ENCODE measurements at regions not wholly inside any gene's neighbourhood (a gene's known extent, or its start where the extent isn't known, plus 50 kb on each side); places are given as distances from the start of the nearest gene placed in this dataset.
"Not testable (repeated sequence)": the region's sequence is repeated elsewhere in the genome, so short reads cannot be mapped to it uniquely, and the experiment has no call there.

- DNase-seq: not testable (repeated sequence)
These were observed 144.2 kb upstream of the PLGLB2 start for GRCh38 chr2:87603418-87604278.

DNA sequence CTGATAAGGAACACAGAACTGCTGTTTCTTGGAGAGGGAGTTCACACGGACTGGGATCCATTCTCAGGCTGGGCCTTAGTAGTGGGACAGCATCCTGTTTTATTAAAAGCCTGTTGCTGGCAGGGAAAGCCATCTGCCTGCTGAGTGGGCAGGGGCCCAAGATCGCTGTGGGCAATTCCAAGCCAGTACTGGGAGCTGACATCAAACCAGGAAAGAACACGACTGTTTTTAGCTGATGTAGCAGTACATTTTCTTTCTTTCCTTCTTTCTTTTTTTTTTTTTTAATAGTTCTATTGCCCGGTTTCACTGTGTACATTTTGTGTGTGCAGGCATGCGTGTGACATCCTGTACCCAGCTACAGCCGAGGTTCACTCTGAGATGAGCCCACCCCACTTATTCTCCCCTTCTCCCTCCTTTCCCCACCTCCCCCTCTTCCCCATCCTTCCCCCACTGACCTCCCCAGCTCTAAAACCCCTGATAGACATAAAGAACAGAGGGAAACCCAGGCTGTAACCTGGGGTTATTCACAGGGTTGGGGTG, 143.5 kb upstream of the PLGLB2 start:
- DNase-seq: not testable (repeated sequence)

- DNase-seq: not testable (repeated sequence)
These were observed 142.9 kb upstream of the PLGLB2 start for GRCh38 chr2:87604980-87605379.

GRCh38 chr2:87608377-87609166, 139.3 kb upstream of the PLGLB2 start:
- not testable (repeated sequence) for DNase-seq

DNA sequence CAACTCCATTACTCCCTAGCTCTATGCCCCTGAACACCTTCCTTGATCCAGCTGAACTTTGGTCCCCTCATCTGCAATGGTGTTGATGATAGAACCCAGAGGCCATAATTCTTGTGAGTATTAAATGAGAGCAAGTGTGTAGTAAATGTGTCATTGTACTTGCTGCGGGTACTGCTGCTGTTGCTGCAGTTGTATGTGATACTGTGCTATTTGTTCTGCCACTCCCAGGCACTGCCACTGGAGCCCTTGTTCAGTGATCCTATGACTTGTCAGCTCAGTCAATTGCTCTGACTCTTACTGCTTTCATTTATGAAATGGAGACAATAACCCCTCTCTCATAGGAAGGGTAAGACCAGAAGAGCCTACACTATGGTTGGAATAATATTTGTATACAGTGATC, 136.9 kb upstream of the PLGLB2 start:
- not testable (repeated sequence) for DNase-seq

- not testable (repeated sequence) for DNase-seq
These were observed 136.5 kb upstream of the PLGLB2 start for GRCh38 chr2:87611416-87611815.

DNA sequence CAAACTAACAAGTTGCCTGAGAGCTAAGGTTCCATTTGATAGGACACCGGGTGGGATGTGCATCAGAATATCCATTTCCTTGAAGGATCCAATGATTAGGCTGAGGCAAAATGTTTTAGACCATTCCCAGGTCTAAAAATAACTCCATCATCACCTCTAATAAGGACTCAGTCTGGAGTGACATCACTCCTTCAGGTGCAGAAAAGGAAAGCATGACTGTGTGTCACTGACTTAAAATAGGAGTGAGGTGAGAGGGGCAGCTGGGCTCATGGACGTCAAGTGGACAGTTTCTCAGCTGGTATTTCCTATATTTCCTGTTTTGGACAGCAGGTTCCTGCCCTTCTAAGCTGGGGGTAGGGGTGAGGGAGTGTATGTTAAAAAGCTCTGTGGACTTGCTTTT, 135.9 kb upstream of the PLGLB2 start:
- not testable (repeated sequence) for DNase-seq

GRCh38 chr2:87614829-87615434, 133.0 kb upstream of the PLGLB2 start:
- DNase-seq: not testable (repeated sequence)

GRCh38 chr2:87619121-87619520, 128.8 kb upstream of the PLGLB2 start:
- DNase-seq: not testable (repeated sequence)

GRCh38 chr2:87621139-87621538, 126.7 kb upstream of the PLGLB2 start:
- DNase-seq: not testable (repeated sequence)

DNA sequence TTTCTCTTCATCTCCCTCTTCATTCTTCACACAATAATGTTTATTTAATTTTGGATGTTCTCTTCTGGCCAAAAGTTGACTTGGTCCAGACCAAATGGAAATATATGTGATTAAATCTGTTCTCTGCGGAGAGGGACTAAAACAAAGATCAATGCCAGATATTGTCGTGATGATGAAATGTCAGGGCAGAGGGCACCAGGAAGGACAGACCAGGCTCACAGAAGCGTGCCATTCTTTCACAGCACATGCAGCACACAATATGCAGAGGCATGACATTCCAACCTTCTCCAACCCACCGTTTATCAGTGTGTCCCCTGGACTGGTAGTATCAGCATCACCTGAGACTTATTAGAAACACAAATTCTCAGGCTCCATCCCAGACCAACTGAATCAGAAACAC, 125.2 kb upstream of the PLGLB2 start:
- DNase-seq: not testable (repeated sequence)

DNA sequence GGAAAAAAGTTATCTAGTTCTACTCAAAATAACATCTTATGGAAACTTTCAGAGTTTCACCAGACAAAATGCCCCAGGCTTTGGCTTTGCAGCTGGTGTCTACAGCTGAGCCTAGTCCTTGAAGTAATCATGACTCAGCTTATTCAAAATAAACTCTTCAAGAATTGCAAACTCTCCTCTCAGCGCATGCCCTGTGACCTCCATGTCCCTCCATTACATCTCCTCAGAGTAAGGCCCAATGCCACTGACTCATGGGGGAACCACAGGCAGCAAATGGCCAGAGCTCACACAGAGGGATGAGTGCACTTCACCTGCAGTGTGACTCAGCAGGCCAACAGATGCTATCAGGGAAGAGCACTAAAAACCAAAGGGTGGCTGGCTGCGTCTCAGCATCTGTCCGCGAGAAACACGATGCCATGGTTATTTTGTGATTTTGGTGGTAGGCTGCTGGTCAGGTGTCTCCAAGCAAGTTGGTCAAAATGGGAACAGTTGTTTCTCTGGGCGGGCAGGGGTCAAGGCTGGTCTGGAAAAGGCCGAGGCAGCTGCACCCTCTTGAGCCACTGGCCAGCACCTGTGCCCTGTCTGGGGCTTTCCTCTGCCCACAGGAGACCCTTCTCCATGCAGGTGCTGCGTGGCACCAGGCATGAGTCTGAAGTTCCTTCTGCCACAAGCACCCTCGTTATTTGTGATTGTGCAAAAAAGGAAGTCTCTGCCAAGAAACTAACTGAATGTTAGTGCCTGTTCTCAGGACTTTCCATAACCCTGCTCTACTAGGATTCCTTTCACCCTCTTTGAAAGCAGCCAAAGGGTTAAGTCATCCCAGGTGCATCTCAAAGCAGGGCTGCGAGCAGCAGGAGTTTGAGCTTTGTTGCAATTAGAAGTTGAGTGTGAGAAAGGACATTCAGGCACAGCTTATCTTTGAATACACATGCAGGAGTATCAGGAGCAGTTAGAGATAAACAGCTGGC, 118.1 kb upstream of the PLGLB2 start:
- not testable (repeated sequence) for DNase-seq

- not testable (repeated sequence) for DNase-seq
These were observed 117.0 kb upstream of the PLGLB2 start for GRCh38 chr2:87630892-87631291.

DNA sequence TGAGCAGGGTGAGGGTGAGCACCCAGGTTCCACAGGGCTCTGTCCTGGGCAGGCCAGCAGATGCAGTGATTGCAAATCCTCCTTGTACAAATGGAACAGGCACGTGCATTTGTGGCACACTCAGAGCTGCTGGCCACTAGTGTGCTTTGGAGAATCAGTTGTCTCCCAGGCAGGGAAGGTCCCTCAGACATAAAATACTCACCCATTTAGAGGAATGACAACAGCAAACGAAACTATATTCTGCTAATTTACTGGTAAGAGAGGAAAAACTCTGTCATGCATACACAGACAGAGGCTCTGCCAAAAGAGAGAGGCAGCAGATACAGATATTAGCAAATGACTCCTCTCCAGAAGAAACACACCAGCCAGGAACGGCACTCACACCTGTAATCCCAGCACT, 116.5 kb upstream of the PLGLB2 start:
- not testable (repeated sequence) for DNase-seq

GRCh38 chr2:87633287-87633963, 114.5 kb upstream of the PLGLB2 start:
- DNase-seq: not testable (repeated sequence)

DNA sequence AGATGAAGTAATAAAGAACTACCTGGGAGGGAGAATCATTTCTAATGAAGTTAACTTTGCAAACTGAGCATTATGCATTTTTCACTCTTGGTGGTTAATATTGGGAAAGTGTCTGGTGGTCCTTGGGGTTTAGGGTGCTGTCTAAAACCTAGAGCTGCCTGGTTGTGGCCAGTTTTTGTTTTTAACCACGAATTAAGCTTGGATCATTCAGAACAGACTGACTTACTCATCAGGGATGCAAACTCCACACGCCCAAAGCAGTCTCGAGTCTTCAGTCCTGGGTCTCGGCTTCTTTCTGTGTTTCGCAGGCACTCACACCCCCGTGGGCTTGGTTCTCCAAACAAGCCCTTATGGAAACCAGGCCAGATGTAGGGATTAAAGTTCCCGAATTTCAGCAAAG, 113.8 kb upstream of the PLGLB2 start:
- not testable (repeated sequence) for DNase-seq

- not testable (repeated sequence) for DNase-seq
These were observed 112.8 kb upstream of the PLGLB2 start for GRCh38 chr2:87634971-87635650.

- not testable (repeated sequence) for DNase-seq
These were observed 111.6 kb upstream of the PLGLB2 start for GRCh38 chr2:87636246-87636645.

DNA sequence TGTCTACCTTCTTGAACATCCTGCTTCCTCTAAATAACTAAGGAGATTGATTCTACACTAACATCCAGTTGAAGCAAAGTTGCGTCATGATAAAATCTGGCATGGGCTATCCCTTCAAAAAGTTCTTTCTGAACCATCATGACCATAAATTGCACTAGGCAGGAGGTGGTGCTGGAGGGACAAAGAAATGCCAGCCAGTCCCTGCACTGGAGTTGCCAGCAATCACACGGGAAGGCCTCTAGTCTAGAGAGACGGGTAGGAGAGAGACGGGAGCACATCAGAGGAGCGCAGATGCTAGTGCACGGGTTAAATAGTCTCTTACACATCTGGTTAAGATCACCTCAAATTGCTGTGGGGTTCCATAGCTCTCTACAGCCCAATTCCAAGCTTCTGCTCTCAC, 111.2 kb upstream of the PLGLB2 start:
- DNase-seq: not testable (repeated sequence)
